Thyroid gland (tissue), 4 donors: ENCODE measurements at regions not wholly inside any gene's neighbourhood (a gene's known extent, or its start where the extent isn't known, plus 50 kb on each side); places are given as distances from the start of the nearest gene placed in this dataset.

Source experiments
- DNase-seq, 2 donors: peaks; one replicate each; pipeline ENCODE4 v3.0.0-alpha.2; 2019
- H3K27ac ChIP-seq, 3 donors: fragments of 200-600 bp; sonication (generic); 1 replicate in 2 of 3; 2 replicates in 1 of 3; pipeline ENCODE4 v1.5.1; 2016 to 2019; ENCODE audit warnings: mild to moderate bottlenecking in 1 of 3, moderate library complexity in 1 of 3
- H3K27me3 ChIP-seq: fragments of 200-600 bp; sonication (generic); one replicate; pipeline ENCODE4 v1.5.1; 2019
- H3K36me3 ChIP-seq, 2 donors: fragments of 200-600 bp; sonication (generic); one replicate each; pipeline ENCODE4 v1.5.1; 2016 to 2019
- H3K4me1 ChIP-seq, 2 donors: fragments of 200-600 bp; sonication (generic); one replicate each; pipeline ENCODE4 v1.5.1; 2017 to 2019
- H3K4me3 ChIP-seq, 3 donors: fragments of 200-600 bp; sonication (generic); replicated peaks in 1 of 3; 1 replicate in 2 of 3; 2 replicates in 1 of 3; pipeline ENCODE4 v1.5.1; 2016; ENCODE audit warnings: mild to moderate bottlenecking in 1 of 3
- H3K9me3 ChIP-seq: fragments of 200-600 bp; sonication (generic); one replicate; pipeline ENCODE4 v1.5.1; 2017
- POLR2A ChIP-seq, 2 donors: fragments of 450-650 bp; IDR thresholded peaks; one replicate each; pipeline ENCODE4 v1.6.1; 2017; ENCODE audit warnings: antibody characterized with exemption in 2 of 2, mild to moderate bottlenecking in 2 of 2, moderate library complexity in 1 of 2
- WGBS, 2 donors: methylation state at CpG; one replicate each; pipeline ENCODE4 v1.1.5; 2017; 5-methylcytosine and 5-hydroxymethylcytosine counted together
- intact Hi-C: fragments of 100-400 bp; cut with DNase I; formaldehyde crosslinking; loops from one replicate; pipeline ENCODE4 v1.15.1; 2023
- TF ChIP-seq, protein P1 (sequence below), 6 experiments: fragments of 200-600 bp in 3 of 6; fragments of 450-650 bp in 3 of 6; sonication (generic) in 3 of 6; IDR thresholded peaks; one replicate each; pipeline ENCODE4 v1.5.1; 2016 to 2019; ENCODE audit warnings: antibody characterized with exemption in 6 of 6, mild to moderate bottlenecking in 2 of 6, inconsistent platforms in 1 of 6, moderate library complexity in 1 of 6

DNA sequence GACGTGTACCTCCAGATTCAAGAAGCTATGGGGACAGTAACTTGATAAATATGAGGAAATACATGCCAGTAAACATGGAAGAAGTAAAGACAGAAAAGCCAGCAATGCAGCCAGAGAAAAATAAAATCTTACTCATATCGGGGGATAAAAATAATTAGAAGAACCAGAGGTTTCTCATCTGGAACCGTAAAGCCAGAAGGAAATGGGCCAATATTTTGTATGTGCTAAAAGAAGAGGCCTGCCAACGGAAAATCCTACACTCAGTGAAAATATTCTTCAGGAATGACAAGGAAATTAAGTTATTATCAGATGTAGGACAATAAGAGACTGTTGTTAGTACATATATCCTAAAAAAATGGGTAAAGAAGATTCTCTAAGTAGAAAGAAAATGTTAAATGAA, 401.2 kb downstream of the CDC14C start:
- Histone ChIP-seq H3K9me3 (no peaks in the 10 kb centered on the region), H3K36me3 (no peaks in the 10 kb centered on the region), H3K27me3 (no peaks in the 10 kb centered on the region), H3K4me3 (no peak overlapping the region), H3K4me1 (no peaks in the 10 kb centered on the region), H3K27ac (no peak overlapping the region)
- no peak for DNase-seq
- TF ChIP-seq, protein P1, sequence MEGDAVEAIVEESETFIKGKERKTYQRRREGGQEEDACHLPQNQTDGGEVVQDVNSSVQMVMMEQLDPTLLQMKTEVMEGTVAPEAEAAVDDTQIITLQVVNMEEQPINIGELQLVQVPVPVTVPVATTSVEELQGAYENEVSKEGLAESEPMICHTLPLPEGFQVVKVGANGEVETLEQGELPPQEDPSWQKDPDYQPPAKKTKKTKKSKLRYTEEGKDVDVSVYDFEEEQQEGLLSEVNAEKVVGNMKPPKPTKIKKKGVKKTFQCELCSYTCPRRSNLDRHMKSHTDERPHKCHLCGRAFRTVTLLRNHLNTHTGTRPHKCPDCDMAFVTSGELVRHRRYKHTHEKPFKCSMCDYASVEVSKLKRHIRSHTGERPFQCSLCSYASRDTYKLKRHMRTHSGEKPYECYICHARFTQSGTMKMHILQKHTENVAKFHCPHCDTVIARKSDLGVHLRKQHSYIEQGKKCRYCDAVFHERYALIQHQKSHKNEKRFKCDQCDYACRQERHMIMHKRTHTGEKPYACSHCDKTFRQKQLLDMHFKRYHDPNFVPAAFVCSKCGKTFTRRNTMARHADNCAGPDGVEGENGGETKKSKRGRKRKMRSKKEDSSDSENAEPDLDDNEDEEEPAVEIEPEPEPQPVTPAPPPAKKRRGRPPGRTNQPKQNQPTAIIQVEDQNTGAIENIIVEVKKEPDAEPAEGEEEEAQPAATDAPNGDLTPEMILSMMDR (IDR thresholded peaks at IDR 0.05) = no peak
- no peak for TF ChIP-seq POLR2A (IDR thresholded peaks at IDR 0.05)
- intact Hi-C loops = no loop called here
- 68 to 79% methylated on average over 4 of the region's 4 CpGs for WGBS, 2 donors

DNA sequence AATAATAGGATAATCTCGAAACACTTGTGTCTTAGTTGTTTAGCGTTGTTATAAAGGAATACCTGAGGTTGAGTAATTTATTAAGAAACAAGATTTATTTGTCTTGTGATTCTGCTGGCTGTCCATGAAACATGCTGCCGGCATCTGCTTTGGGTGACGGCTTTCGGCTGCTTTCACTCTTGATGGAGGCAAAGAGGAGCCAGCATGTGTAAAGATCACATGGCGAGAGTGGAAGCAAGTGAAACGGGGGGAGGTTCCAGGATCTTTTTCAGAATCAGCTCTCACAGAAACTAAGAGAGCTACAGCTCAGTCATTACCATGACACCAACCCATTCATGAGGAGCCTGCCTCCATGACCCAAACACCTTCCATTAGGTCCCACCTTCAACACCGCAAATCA, 402.8 kb downstream of the CDC14C start:
- Histone ChIP-seq H3K4me1 (no peaks in the 10 kb centered on the region), H3K4me3 (no peak overlapping the region), H3K27ac (no peak overlapping the region), H3K27me3 (no peaks in the 10 kb centered on the region), H3K9me3 (no peaks in the 10 kb centered on the region), H3K36me3 (no peaks in the 10 kb centered on the region)
- intact Hi-C loops = no loop called here
- no peak for DNase-seq
- WGBS, 2 donors = 89 to 93% methylated on average over 8 of the region's 8 CpGs
- TF ChIP-seq POLR2A (IDR thresholded peaks at IDR 0.05) = no peak
- TF ChIP-seq, protein P1 (IDR thresholded peaks at IDR 0.05) = no peak

DNA sequence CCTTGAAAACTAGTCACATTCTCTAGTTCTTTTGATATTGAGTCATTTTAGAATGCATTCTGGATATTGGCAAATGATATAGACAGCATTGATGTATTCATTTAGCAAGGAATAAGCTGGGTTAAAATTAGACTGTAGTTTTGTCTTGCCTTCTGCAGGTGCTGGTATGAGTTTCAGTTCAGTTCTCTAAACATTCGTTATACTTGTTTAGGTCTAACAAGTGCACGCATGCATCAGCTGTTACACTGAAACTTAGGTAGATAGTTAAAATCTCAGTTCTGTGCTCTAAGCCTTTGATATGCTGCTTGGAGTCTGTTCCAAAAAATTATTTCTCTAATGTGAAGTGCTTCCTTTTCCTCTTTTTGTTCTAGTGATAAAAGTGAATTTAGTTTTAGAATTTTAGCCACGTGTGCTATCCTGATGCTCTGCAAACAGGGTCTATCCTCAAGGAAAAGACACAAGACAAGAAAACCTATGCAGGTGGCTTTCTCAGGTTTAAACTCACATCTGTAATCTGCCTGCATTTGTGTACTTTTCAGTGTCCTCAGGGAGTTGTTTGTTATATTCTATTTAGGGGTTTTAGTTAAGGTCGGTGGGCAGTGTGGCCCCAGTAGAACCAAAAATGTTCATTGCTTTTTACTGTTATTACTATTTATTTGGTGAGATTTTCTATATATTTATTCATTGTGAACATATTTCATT, 409.0 kb downstream of the CDC14C start:
- H3K27ac ChIP-seq = no peak overlapping the region
- TF ChIP-seq, protein P1 (IDR thresholded peaks at IDR 0.05) = no peak
- TF ChIP-seq POLR2A (IDR thresholded peaks at IDR 0.05) = no peak
- intact Hi-C loops = no loop called here
- 79 to 83% methylated on average over 4 of the region's 4 CpGs for WGBS, 2 donors
- no peaks in the 10 kb centered on the region for H3K27me3 ChIP-seq
- no peaks in the 10 kb centered on the region for H3K36me3 ChIP-seq
- H3K9me3 ChIP-seq = no peaks in the 10 kb centered on the region
- H3K4me1 ChIP-seq = no peaks in the 10 kb centered on the region
- DNase-seq = no peak
- no peak overlapping the region for H3K4me3 ChIP-seq

DNA sequence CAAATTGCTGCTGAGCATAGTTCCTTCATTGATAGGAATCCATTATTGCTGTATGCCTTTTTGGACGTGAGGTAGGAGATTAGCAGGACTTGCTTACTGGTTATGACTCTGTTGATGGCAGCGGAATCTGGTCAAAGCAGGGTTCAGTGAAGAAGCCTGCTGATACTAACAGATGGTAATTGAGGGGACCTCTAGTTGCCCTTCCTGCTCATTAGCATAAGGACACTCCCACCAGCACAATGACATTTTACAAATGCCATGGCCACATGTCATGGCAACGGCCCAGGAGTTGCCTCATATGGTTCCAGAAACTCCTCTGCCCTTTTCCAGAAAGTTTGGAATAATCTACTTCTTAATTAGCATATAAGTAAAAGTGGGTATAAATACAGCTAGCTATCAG, 417.5 kb downstream of the CDC14C start:
- DNase-seq = no peak
- H3K9me3 ChIP-seq = no peaks in the 10 kb centered on the region
- H3K4me1 ChIP-seq = no peaks in the 10 kb centered on the region
- no peak overlapping the region for H3K27ac ChIP-seq
- no peaks in the 10 kb centered on the region for H3K36me3 ChIP-seq
- no peak overlapping the region for H3K4me3 ChIP-seq
- 93 to 97% methylated on average over 3 of the region's 3 CpGs for WGBS, 2 donors
- TF ChIP-seq POLR2A (IDR thresholded peaks at IDR 0.05) = no peak
- TF ChIP-seq, protein P1 (IDR thresholded peaks at IDR 0.05) = no peak
- intact Hi-C loops = no loop called here
- H3K27me3 ChIP-seq = no peaks in the 10 kb centered on the region

DNA sequence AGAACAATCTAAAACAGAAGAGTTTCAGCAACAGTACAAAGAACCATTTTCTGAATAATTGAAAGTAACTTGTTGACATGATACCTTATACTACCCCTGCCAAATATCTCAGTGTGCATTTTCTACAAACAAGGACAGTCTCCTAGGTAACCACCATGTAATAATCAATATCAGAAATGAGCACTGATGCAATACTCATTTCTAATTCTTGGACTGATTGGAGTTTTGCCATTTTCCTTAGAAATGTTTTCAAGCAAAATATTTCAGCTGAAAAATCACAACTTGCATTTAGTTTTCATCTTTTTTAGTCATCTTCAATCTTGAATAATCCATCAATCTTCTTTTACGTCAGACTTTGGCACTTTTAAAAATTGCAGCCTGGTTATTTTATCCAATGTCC, 420.2 kb downstream of the CDC14C start:
- Histone ChIP-seq H3K9me3 (no peaks in the 10 kb centered on the region), H3K4me1 (no peaks in the 10 kb centered on the region), H3K4me3 (no peak overlapping the region), H3K27me3 (no peaks in the 10 kb centered on the region), H3K27ac (no peak overlapping the region), H3K36me3 (no peaks in the 10 kb centered on the region)
- TF ChIP-seq POLR2A (IDR thresholded peaks at IDR 0.05) = no peak
- TF ChIP-seq, protein P1 (IDR thresholded peaks at IDR 0.05) = no peak
- WGBS, 2 donors = 90 to 92% methylated on average over 1 of the region's 1 CpG
- intact Hi-C loops = no loop called here
- DNase-seq = no peak
